ENCODE measurements at regions not wholly inside any gene's neighbourhood (a gene's known extent, or its start where the extent isn't known, plus 50 kb on each side); places are given as distances from the start of the nearest gene placed in this dataset.

GRCh38 chr14:100988956-100989355 lies 85.4 kb upstream of the RTL1 start:
- no peak overlapping the region for H3K27ac Mint-ChIP-seq
- no peak overlapping the region for H3K4me3 Mint-ChIP-seq
- peaks cover 6 to 36% of the 10 kb centered on the region in 2 donors for H3K27me3 Mint-ChIP-seq (ENCODE audit: low read depth in 2 of 2)
- no peak overlapping the region for H3K4me3 ChIP-seq (ENCODE audit: low read length)
- H3K36me3 ChIP-seq (ENCODE audit: control insufficient read depth, insufficient read depth, low read length) = no peaks in the 10 kb centered on the region
- no peaks in the 10 kb centered on the region for H3K9me3 Mint-ChIP-seq
- H3K36me3 Mint-ChIP-seq = no peaks in the 10 kb centered on the region
- 91% methylated on average over 4 of the region's 4 CpGs for WGBS (ENCODE audit: insufficient coverage)
- no peak overlapping the region for H3K27ac ChIP-seq (ENCODE audit: low read length)
- ATAC-seq (no peak), DNase-seq (no peak)
- no peaks in the 10 kb centered on the region for H3K9me3 ChIP-seq (ENCODE audit: control insufficient read depth, insufficient read depth, low read length)
- intact Hi-C loops (cut with micrococcal nuclease) = no loop called here
- H3K27me3 ChIP-seq (ENCODE audit: control insufficient read depth, insufficient read depth, low read length) = no peaks in the 10 kb centered on the region
- H3K4me1 Mint-ChIP-seq = no peaks in the 10 kb centered on the region
- no peaks in the 10 kb centered on the region for H3K4me1 ChIP-seq (ENCODE audit: control insufficient read depth, insufficient read depth, low read length)
- TF ChIP-seq CTCF (IDR thresholded peaks at IDR 0.05) = no peak

GRCh38 chr14:100989924-100990323 lies 86.4 kb upstream of the RTL1 start:
- no peak overlapping the region for H3K4me3 Mint-ChIP-seq
- H3K27me3 ChIP-seq (ENCODE audit: control insufficient read depth, insufficient read depth, low read length) = no peaks in the 10 kb centered on the region
- peaks cover 6 to 36% of the 10 kb centered on the region in 2 donors for H3K27me3 Mint-ChIP-seq (ENCODE audit: low read depth in 2 of 2)
- no peak overlapping the region for H3K27ac Mint-ChIP-seq
- H3K4me1 ChIP-seq (ENCODE audit: control insufficient read depth, insufficient read depth, low read length) = no peaks in the 10 kb centered on the region
- WGBS (ENCODE audit: insufficient coverage) = 80% methylated on average over 1 of the region's 1 CpG
- H3K9me3 Mint-ChIP-seq = no peaks in the 10 kb centered on the region
- intact Hi-C loops (cut with micrococcal nuclease) = no loop called here
- no peaks in the 10 kb centered on the region for H3K36me3 Mint-ChIP-seq
- DNase-seq = no peak
- no peak for ATAC-seq
- no peak overlapping the region for H3K4me3 ChIP-seq (ENCODE audit: low read length)
- H3K27ac ChIP-seq (ENCODE audit: low read length) = no peak overlapping the region
- no peaks in the 10 kb centered on the region for H3K9me3 ChIP-seq (ENCODE audit: control insufficient read depth, insufficient read depth, low read length)
- no peak for TF ChIP-seq CTCF (IDR thresholded peaks at IDR 0.05)
- no peaks in the 10 kb centered on the region for H3K36me3 ChIP-seq (ENCODE audit: control insufficient read depth, insufficient read depth, low read length)
- no peaks in the 10 kb centered on the region for H3K4me1 Mint-ChIP-seq

GRCh38 chr14:100994082-100994481 lies 90.6 kb upstream of the RTL1 start:
- Mint-ChIP-seq H3K4me1 (no peaks in the 10 kb centered on the region), H3K9me3 (no peaks in the 10 kb centered on the region), H3K27ac (no peak overlapping the region), H3K4me3 (no peak overlapping the region), H3K27me3 (ENCODE audit: low read depth in 2 of 2) (peaks cover 10 to 34% of the 10 kb centered on the region in 2 donors), H3K36me3 (no peaks in the 10 kb centered on the region)
- DNase-seq = no peak
- ATAC-seq = no peak
- Histone ChIP-seq H3K9me3 (ENCODE audit: control insufficient read depth, insufficient read depth, low read length) (no peaks in the 10 kb centered on the region), H3K27me3 (ENCODE audit: control insufficient read depth, insufficient read depth, low read length) (no peaks in the 10 kb centered on the region), H3K36me3 (ENCODE audit: control insufficient read depth, insufficient read depth, low read length) (no peaks in the 10 kb centered on the region), H3K4me1 (ENCODE audit: control insufficient read depth, insufficient read depth, low read length) (no peaks in the 10 kb centered on the region), H3K4me3 (ENCODE audit: low read length) (no peak overlapping the region), H3K27ac (ENCODE audit: low read length) (no peak overlapping the region)
- intact Hi-C loops (cut with micrococcal nuclease) = no loop called here
- TF ChIP-seq CTCF (IDR thresholded peaks at IDR 0.05) = no peak
- 81% methylated on average over 5 of the region's 5 CpGs for WGBS (ENCODE audit: insufficient coverage)

GRCh38 chr14:100994756-100995330 lies 91.3 kb upstream of the RTL1 start:
- ATAC-seq = no peak
- TF ChIP-seq CTCF (IDR thresholded peaks at IDR 0.05) = no peak
- Histone ChIP-seq H3K27me3 (ENCODE audit: control insufficient read depth, insufficient read depth, low read length) (no peaks in the 10 kb centered on the region), H3K36me3 (ENCODE audit: control insufficient read depth, insufficient read depth, low read length) (no peaks in the 10 kb centered on the region), H3K27ac (ENCODE audit: low read length) (no peak overlapping the region), H3K4me3 (ENCODE audit: low read length) (no peak overlapping the region), H3K9me3 (ENCODE audit: control insufficient read depth, insufficient read depth, low read length) (no peaks in the 10 kb centered on the region), H3K4me1 (ENCODE audit: control insufficient read depth, insufficient read depth, low read length) (no peaks in the 10 kb centered on the region)
- Mint-ChIP-seq H3K36me3 (no peaks in the 10 kb centered on the region), H3K4me1 (no peaks in the 10 kb centered on the region), H3K4me3 (no peak overlapping the region), H3K9me3 (no peaks in the 10 kb centered on the region), H3K27ac (no peak overlapping the region), H3K27me3 (ENCODE audit: low read depth in 2 of 2) (peaks cover 8 to 34% of the 10 kb centered on the region in 2 donors)
- WGBS (ENCODE audit: insufficient coverage) = 97% methylated on average over 2 of the region's 3 CpGs
- intact Hi-C loops (cut with micrococcal nuclease) = no loop called here
- DNase-seq = no peak
